Trophoblast cell (in vitro differentiated cells and primary cell): ENCODE measurements at regions not wholly inside any gene's neighbourhood (a gene's known extent, or its start where the extent isn't known, plus 50 kb on each side); places are given as distances from the start of the nearest gene placed in this dataset.

Experiments
- DNase-seq, 2 donors: peaks; one replicate each; pipeline ENCODE4 v3.0.0-alpha.2; 2016
- H2AFZ ChIP-seq: 2 replicates; pipeline ENCODE4 v1.6.1; 2013; ENCODE audit warnings: low read length, moderate library complexity, mild to moderate bottlenecking; ENCODE audit not compliant: insufficient read depth, poor library complexity
- H2AK5ac ChIP-seq: 2 replicates; pipeline ENCODE4 v1.6.1; 2013; ENCODE audit warnings: mild to moderate bottlenecking, low read length
- H2BK120ac ChIP-seq: 2 replicates; pipeline ENCODE4 v1.6.1; 2013; ENCODE audit warnings: low read length, mild to moderate bottlenecking, moderate library complexity; ENCODE audit not compliant: insufficient read depth, poor library complexity
- H2BK12ac ChIP-seq: 2 replicates; pipeline ENCODE4 v1.6.1; 2013; ENCODE audit warnings: mild to moderate bottlenecking, low read length, moderate library complexity
- H2BK5ac ChIP-seq: 2 replicates; pipeline ENCODE4 v1.6.1; 2013; ENCODE audit warnings: low read length, low read depth, moderate library complexity, mild to moderate bottlenecking; ENCODE audit not compliant: poor library complexity
- H3K14ac ChIP-seq: 2 replicates; pipeline ENCODE4 v1.6.1; 2013; ENCODE audit warnings: mild to moderate bottlenecking, low read length
- H3K18ac ChIP-seq: 2 replicates; pipeline ENCODE4 v1.6.1; 2013; ENCODE audit warnings: mild to moderate bottlenecking, low read length
- H3K23ac ChIP-seq: 2 replicates; pipeline ENCODE4 v1.6.1; 2013; ENCODE audit warnings: low read length
- H3K27ac ChIP-seq: 2 replicates; pipeline ENCODE4 v1.5.1; 2013; ENCODE audit warnings: low read depth, mild to moderate bottlenecking, inconsistent platforms, low read length, moderate library complexity
- H3K27me3 ChIP-seq: 2 replicates; pipeline ENCODE4 v1.6.1; 2013; ENCODE audit warnings: inconsistent platforms, mild to moderate bottlenecking, low read length, moderate library complexity; ENCODE audit not compliant: insufficient read depth
- H3K36me3 ChIP-seq, 2 experiments: 1 replicate in 1 of 2; 2 replicates in 1 of 2; pipeline ENCODE4 v1.6.1; 2013; ENCODE audit warnings: low read length in 2 of 2, mild to moderate bottlenecking in 2 of 2, moderate library complexity in 1 of 2; ENCODE audit not compliant: insufficient read depth in 2 of 2, control insufficient read depth in 1 of 2
- H3K4ac ChIP-seq: 2 replicates; pipeline ENCODE4 v1.6.1; 2013; ENCODE audit warnings: low read depth, mild to moderate bottlenecking, low read length, moderate library complexity
- H3K4me1 ChIP-seq, 2 experiments: 1 replicate in 1 of 2; 2 replicates in 1 of 2; pipeline ENCODE4 v1.6.1; 2013; ENCODE audit warnings: low read length in 2 of 2, mild to moderate bottlenecking in 2 of 2, moderate library complexity in 1 of 2; ENCODE audit not compliant: insufficient read depth in 2 of 2, control insufficient read depth in 1 of 2
- H3K4me2 ChIP-seq: 2 replicates; pipeline ENCODE4 v1.6.1; 2013; ENCODE audit warnings: inconsistent platforms, mild to moderate bottlenecking, low read length, moderate library complexity
- H3K4me3 ChIP-seq: 2 replicates; pipeline ENCODE4 v1.5.1; 2013; ENCODE audit warnings: mild to moderate bottlenecking, low read depth, low read length, inconsistent platforms
- H3K79me1 ChIP-seq: one replicate; pipeline ENCODE4 v1.6.1; 2013; ENCODE audit warnings: low read length
- H3K79me2 ChIP-seq: 2 replicates; pipeline ENCODE4 v1.6.1; 2013; ENCODE audit warnings: low read length, mild to moderate bottlenecking; ENCODE audit not compliant: control insufficient read depth, insufficient read depth, poor library complexity
- H3K9ac ChIP-seq: 2 replicates; pipeline ENCODE4 v1.6.1; 2013; ENCODE audit warnings: mild to moderate bottlenecking, low read length
- H3K9me3 ChIP-seq: 2 replicates; pipeline ENCODE4 v1.6.1; 2013; ENCODE audit warnings: low read depth, mild to moderate bottlenecking, control low read depth, inconsistent platforms, low read length; ENCODE audit not compliant: insufficient read depth
- H4K12ac ChIP-seq: 2 replicates; pipeline ENCODE4 v1.6.1; 2013; ENCODE audit warnings: low read depth, mild to moderate bottlenecking, low read length, moderate library complexity
- H4K8ac ChIP-seq: 2 replicates; pipeline ENCODE4 v1.6.1; 2013; ENCODE audit warnings: low read depth, mild to moderate bottlenecking, low read length, moderate library complexity
- H4K91ac ChIP-seq: one replicate; pipeline ENCODE4 v1.6.1; 2013; ENCODE audit warnings: low read depth, mild to moderate bottlenecking, low read length, moderate library complexity
- WGBS: extraction: QIAGEN DNeasy Blood & Tissue Kit; methylation state at CpG from one replicate; pipeline ENCODE4 v1.1.7; 2013; ENCODE audit warnings: missing lambda C conversion rate; ENCODE audit not compliant: insufficient read length, insufficient coverage; ENCODE audit errors: extremely low coverage; 5-methylcytosine and 5-hydroxymethylcytosine counted together

DNA sequence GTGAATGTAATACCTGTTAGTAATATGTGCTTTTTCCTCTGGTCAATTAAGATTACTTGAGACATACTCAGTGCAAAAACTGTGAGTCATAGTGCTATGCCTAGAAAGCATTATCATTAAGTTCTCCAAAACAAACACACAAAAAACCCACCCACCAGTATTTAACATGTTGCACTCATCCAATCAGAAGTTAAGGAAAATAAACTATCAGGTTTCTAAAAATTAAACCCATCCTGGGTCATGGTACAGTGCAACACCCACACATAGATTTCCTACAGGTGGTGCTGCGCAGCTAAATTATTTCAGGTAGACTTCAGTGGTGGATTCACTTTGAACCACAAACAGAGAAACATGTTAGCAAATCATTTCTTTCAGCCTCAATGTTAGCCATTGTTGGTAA, 264.4 kb upstream of the VEPH1 start:
- no peak overlapping the region for H2AK5ac ChIP-seq
- peaks cover 1% of the 10 kb centered on the region for H3K9me3 ChIP-seq
- no CpG with 5 or more reads among the region's 1 CpG for WGBS

DNA sequence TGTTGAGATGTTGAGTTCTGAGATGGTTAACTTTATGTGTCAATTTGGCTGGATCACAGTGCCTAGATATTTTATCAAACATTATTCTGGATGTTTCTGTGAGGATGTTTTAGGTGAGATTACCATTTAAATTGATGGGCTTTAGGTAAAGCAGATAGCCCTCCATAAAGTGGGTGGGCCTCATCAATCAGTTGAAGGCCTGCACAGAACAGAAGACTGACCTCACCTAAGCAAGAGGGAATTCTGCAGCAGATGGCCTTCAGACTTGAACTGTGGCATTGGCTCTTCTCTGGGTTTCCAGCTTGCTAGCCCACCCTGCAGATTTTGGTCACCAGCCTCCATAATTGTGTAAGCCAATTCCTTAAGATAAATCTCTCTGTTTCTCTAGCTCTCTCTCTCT, 260.4 kb upstream of the VEPH1 start:
- H2BK120ac ChIP-seq, result no peak overlapping the region
- H2AFZ ChIP-seq, result no peak overlapping the region
- H4K12ac ChIP-seq, result no peak overlapping the region
- no peak overlapping the region for H3K9ac ChIP-seq
- no peak for DNase-seq
- H3K36me3 ChIP-seq, result no peaks in the 10 kb centered on the region
- no peak overlapping the region for H3K14ac ChIP-seq
- H2BK5ac ChIP-seq, result no peak overlapping the region
- no peak overlapping the region for H3K4ac ChIP-seq
- no peak overlapping the region for H3K4me3 ChIP-seq
- no peak overlapping the region for H2BK12ac ChIP-seq
- H3K79me2 ChIP-seq, result no peaks in the 10 kb centered on the region
- no peaks in the 10 kb centered on the region for H3K9me3 ChIP-seq
- no peak overlapping the region for H4K91ac ChIP-seq
- no peak overlapping the region for H3K23ac ChIP-seq
- no peaks in the 10 kb centered on the region for H3K4me1 ChIP-seq
- H4K8ac ChIP-seq, result no peak overlapping the region
- H3K27me3 ChIP-seq, result no peaks in the 10 kb centered on the region
- H3K4me2 ChIP-seq, result no peak overlapping the region
- no peaks in the 10 kb centered on the region for H3K79me1 ChIP-seq
- no peak overlapping the region for H3K27ac ChIP-seq
- H2AK5ac ChIP-seq, result no peak overlapping the region
- no peak overlapping the region for H3K18ac ChIP-seq

More for the DNA sequence above, 264.4 kb upstream of the VEPH1 start:
- Histone ChIP-seq H2AFZ (no peak overlapping the region), H2BK12ac (no peak overlapping the region), H3K18ac (no peak overlapping the region), H4K8ac (no peak overlapping the region), H3K36me3 (no peaks in the 10 kb centered on the region), H2BK5ac (no peak overlapping the region), H3K27ac (no peak overlapping the region), H3K79me1 (no peaks in the 10 kb centered on the region), H2BK120ac (no peak overlapping the region), H4K91ac (no peak overlapping the region), H3K27me3 (no peaks in the 10 kb centered on the region), H3K14ac (no peak overlapping the region), H3K4me1 (no peaks in the 10 kb centered on the region), H3K23ac (no peak overlapping the region), H4K12ac (no peak overlapping the region), H3K9ac (no peak overlapping the region), H3K4me2 (no peak overlapping the region), H3K4ac (no peak overlapping the region), H3K79me2 (no peaks in the 10 kb centered on the region), H3K4me3 (no peak overlapping the region)
- DNase-seq, result no peak

DNA sequence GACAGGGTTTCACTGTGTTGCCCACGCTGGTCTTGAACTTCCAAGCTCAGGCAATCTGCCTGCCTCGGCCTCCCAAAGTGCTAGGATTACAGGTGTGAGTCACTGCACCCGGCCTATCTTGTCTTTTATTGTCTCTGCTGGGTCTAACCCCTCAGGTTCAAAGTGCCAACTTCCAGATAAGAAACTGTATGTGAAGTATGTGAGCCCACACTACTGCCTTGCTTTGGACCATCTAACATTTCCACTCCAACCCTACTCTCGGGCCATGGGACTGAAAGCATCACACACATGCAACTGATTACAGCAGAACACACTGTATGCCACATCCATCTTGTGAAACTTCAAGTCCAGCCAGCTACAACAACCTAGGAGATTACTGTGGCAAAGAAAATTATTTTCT, 256.1 kb upstream of the VEPH1 start:
- DNase-seq, result no peak
- Histone ChIP-seq H3K18ac (no peak overlapping the region), H3K79me2 (no peaks in the 10 kb centered on the region), H2AFZ (no peak overlapping the region), H3K9me3 (no peaks in the 10 kb centered on the region), H3K9ac (no peak overlapping the region), H4K12ac (no peak overlapping the region), H2AK5ac (no peak overlapping the region), H2BK12ac (no peak overlapping the region), H3K27me3 (no peaks in the 10 kb centered on the region), H2BK120ac (no peak overlapping the region), H3K27ac (no peak overlapping the region), H3K36me3 (no peaks in the 10 kb centered on the region), H3K79me1 (no peaks in the 10 kb centered on the region), H2BK5ac (no peak overlapping the region), H3K23ac (no peak overlapping the region), H3K4ac (no peak overlapping the region), H4K91ac (no peak overlapping the region), H3K4me2 (no peak overlapping the region), H3K14ac (no peak overlapping the region), H4K8ac (no peak overlapping the region), H3K4me3 (no peak overlapping the region), H3K4me1 (no peaks in the 10 kb centered on the region)
- no CpG with 5 or more reads among the region's 4 CpGs for WGBS

DNA sequence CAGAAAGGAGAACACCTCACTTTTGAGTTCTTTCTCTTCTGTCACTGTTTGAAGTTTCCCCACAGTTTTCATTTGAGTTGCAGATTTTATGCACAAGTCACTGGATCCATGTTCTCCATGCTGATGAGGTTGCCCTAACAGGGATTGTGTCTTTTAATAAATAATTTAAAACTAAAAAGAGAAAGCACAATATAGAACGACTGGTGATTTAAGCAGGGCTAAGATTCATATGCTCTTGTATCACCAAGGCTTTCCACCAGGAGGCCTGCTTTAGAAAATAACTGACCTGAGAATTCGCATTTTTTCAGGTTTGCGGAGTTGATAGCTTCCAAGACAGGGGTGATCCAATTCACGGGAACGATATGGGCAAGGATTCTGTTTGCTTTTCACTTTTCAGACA, 252.0 kb upstream of the VEPH1 start:
- no peak overlapping the region for H2BK12ac ChIP-seq
- H3K18ac ChIP-seq, result no peak overlapping the region
- H3K79me2 ChIP-seq, result no peaks in the 10 kb centered on the region
- no peak overlapping the region for H2BK120ac ChIP-seq
- no peak overlapping the region for H4K12ac ChIP-seq
- no CpG with 5 or more reads among the region's 5 CpGs for WGBS
- no peak overlapping the region for H2BK5ac ChIP-seq
- H3K9ac ChIP-seq, result no peak overlapping the region
- no peaks in the 10 kb centered on the region for H3K36me3 ChIP-seq
- H2AK5ac ChIP-seq, result no peak overlapping the region
- no peak for DNase-seq
- H3K27me3 ChIP-seq, result no peaks in the 10 kb centered on the region
- no peak overlapping the region for H3K4me2 ChIP-seq
- no peak overlapping the region for H4K91ac ChIP-seq
- H3K4ac ChIP-seq, result no peak overlapping the region
- H2AFZ ChIP-seq, result no peak overlapping the region
- no peaks in the 10 kb centered on the region for H3K9me3 ChIP-seq
- H3K79me1 ChIP-seq, result no peaks in the 10 kb centered on the region
- no peak overlapping the region for H3K14ac ChIP-seq
- H3K4me3 ChIP-seq, result no peak overlapping the region
- H4K8ac ChIP-seq, result no peak overlapping the region
- H3K23ac ChIP-seq, result no peak overlapping the region
- H3K27ac ChIP-seq, result no peak overlapping the region
- H3K4me1 ChIP-seq, result no peaks in the 10 kb centered on the region

DNA sequence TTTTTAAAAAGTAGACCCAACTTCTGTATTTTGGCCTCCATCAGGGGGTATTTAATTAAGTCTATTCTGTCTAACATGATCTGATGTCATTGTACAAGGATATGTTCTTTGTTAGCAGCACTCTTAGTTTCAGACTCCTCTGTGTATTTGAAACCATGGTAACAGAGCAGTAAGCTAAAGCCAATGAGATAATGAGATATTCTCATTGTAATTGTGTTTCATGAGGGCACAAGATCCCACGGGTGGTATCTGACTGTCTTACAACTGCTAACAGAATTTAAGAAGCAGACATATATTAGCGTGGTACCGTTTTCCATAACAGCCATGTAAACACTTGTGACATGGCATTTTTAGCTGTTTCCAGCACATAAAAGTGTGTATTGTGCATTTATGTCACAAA, 251.2 kb upstream of the VEPH1 start:
- no peak overlapping the region for H3K23ac ChIP-seq
- no peaks in the 10 kb centered on the region for H3K79me1 ChIP-seq
- H3K4me2 ChIP-seq, result no peak overlapping the region
- H3K18ac ChIP-seq, result no peak overlapping the region
- H2BK12ac ChIP-seq, result no peak overlapping the region
- no peak overlapping the region for H3K14ac ChIP-seq
- no peaks in the 10 kb centered on the region for H3K4me1 ChIP-seq
- no peak overlapping the region for H2BK5ac ChIP-seq
- H3K9me3 ChIP-seq, result no peaks in the 10 kb centered on the region
- no peak overlapping the region for H4K91ac ChIP-seq
- no peaks in the 10 kb centered on the region for H3K79me2 ChIP-seq
- no peak overlapping the region for H2AK5ac ChIP-seq
- no peaks in the 10 kb centered on the region for H3K27me3 ChIP-seq
- H3K4me3 ChIP-seq, result no peak overlapping the region
- H2AFZ ChIP-seq, result no peak overlapping the region
- no CpG with 5 or more reads among the region's 3 CpGs for WGBS
- no peak overlapping the region for H3K4ac ChIP-seq
- H3K36me3 ChIP-seq, result no peaks in the 10 kb centered on the region
- no peak overlapping the region for H2BK120ac ChIP-seq
- no peak overlapping the region for H3K9ac ChIP-seq
- DNase-seq, result no peak
- H4K12ac ChIP-seq, result no peak overlapping the region
- no peak overlapping the region for H3K27ac ChIP-seq
- no peak overlapping the region for H4K8ac ChIP-seq
